OCI-LY7 (cell line): ENCODE measurements at regions not wholly inside any gene's neighbourhood (a gene's known extent, or its start where the extent isn't known, plus 50 kb on each side); places are given as distances from the start of the nearest gene placed in this dataset.

ENCODE experiments used
- BruUV-seq: library from RNA; stranded (reverse); fragments of 400-500 nt; replicated peaks from 2 replicates; lab custom pipeline; 2021; lab: Mats Ljungman, UMichigan
- CTCF ChIA-PET: fragments of 300-600 bp; sonication (Branson Sonifier 250); formaldehyde crosslinking; loops from one replicate; lab custom pipeline; 2022; ENCODE audit warnings: antibody characterized with exemption; ENCODE audit not compliant: unreplicated experiment; lab: Charles Lee
- POLR2A ChIA-PET: fragments of 300-600 bp; sonication (Branson Sonifier 250); formaldehyde crosslinking; loops from one replicate; lab custom pipeline; 2022; ENCODE audit warnings: antibody characterized with exemption; lab: Charles Lee
- DNase-seq: peaks from one replicate; pipeline ENCODE4 v3.0.0-alpha.2; 2015; ENCODE audit warnings: low spot score
- H2AFZ ChIP-seq: fragments of 200-600 bp; sonication (generic), shearing (Covaris generic); 2 replicates; pipeline ENCODE4 v1.6.1; 2014; ENCODE audit warnings: mild to moderate bottlenecking, antibody characterized with exemption, low read length, moderate library complexity
- H3K27ac ChIP-seq: fragments of 200-600 bp; sonication (generic); 2 replicates; pipeline ENCODE4 v1.5.1; 2014; ENCODE audit warnings: mixed run types, low read depth, mild to moderate bottlenecking, moderate library complexity, low read length, inconsistent platforms; ENCODE audit not compliant: poor library complexity, severe bottlenecking
- H3K36me3 ChIP-seq: fragments of 200-600 bp; sonication (generic); 2 replicates; pipeline ENCODE4 v1.6.1; 2014; ENCODE audit warnings: mild to moderate bottlenecking, antibody characterized with exemption, low read length, moderate library complexity, mixed read lengths; ENCODE audit not compliant: insufficient read depth
- H3K4me1 ChIP-seq: fragments of 200-600 bp; sonication (generic); 2 replicates; pipeline ENCODE4 v1.5.1; 2014; ENCODE audit warnings: mild to moderate bottlenecking, low read length; ENCODE audit not compliant: insufficient read depth, poor library complexity, severe bottlenecking
- H3K4me2 ChIP-seq: fragments of 200-600 bp; sonication (generic); 2 replicates; pipeline ENCODE4 v1.6.1; 2014; ENCODE audit warnings: mild to moderate bottlenecking, low read length
- H3K4me3 ChIP-seq: fragments of 200-600 bp; sonication (generic); 2 replicates; pipeline ENCODE4 v1.5.1; 2014; ENCODE audit warnings: mild to moderate bottlenecking, low read depth, low read length; ENCODE audit not compliant: poor library complexity, severe bottlenecking
- H3K79me2 ChIP-seq: fragments of 200-600 bp; sonication (generic); 2 replicates; pipeline ENCODE4 v1.6.1; 2016; ENCODE audit warnings: low read depth, mild to moderate bottlenecking, low read length, moderate library complexity, mixed read lengths; ENCODE audit not compliant: insufficient read depth
- H3K9me2 ChIP-seq: fragments of 200-600 bp; sonication (generic); 2 replicates; pipeline ENCODE4 v1.6.1; 2016; ENCODE audit warnings: mild to moderate bottlenecking, low read length, mixed read lengths; ENCODE audit not compliant: insufficient read depth
- H3K9me3 ChIP-seq: fragments of 200-600 bp; sonication (generic); 2 replicates; pipeline ENCODE4 v1.6.1; 2014; ENCODE audit warnings: mild to moderate bottlenecking, mixed run types, low read length, mixed read lengths
- H4K20me1 ChIP-seq: fragments of 200-600 bp; sonication (generic); 2 replicates; pipeline ENCODE4 v1.6.1; 2014; ENCODE audit warnings: mild to moderate bottlenecking, antibody characterized with exemption, low read length, moderate library complexity, mixed read lengths; ENCODE audit not compliant: insufficient read depth
- CTCF ChIP-seq: fragments of 200-600 bp; sonication (generic); conservative IDR thresholded peaks from 2 replicates; pipeline ENCODE4 v1.5.1; 2014; ENCODE audit warnings: mild to moderate bottlenecking, antibody characterized with exemption, low read length, moderate library complexity, mixed read lengths
- EZH2phosphoT487 ChIP-seq: fragments of 200-600 bp; sonication (generic); IDR thresholded peaks from 2 replicates; pipeline ENCODE4 v1.6.1; 2018; ENCODE audit warnings: low read depth, borderline replicate concordance, mild to moderate bottlenecking, mixed run types, antibody characterized with exemption, low read length, moderate library complexity, mixed read lengths
- intact Hi-C: fragments of 100-400 bp; cut with micrococcal nuclease; formaldehyde crosslinking; loops from one replicate; pipeline ENCODE4 v1.10.0; 2022; ENCODE audit not compliant: unreplicated experiment

DNA sequence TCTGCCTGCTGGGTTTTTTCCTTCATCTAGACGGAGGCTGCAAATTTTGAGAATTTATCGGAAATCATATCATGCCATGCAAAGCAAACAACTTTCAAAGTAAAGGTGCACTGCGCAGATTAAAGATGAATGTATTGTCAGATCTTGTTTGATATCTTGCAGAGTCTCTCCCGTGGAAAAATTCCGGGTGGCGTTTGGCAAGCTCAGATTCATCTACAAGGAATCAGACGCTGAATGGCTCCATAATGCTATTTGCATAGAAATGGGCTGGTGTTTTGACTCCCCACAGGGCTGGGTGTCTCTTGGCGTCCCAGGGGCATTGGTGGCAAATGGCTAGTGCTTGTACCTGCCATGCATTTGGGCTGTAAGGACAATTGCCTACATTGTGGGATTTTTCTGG, 274.0 kb downstream of the VRK1 start:
- no peak overlapping the region for H2AFZ ChIP-seq
- H3K79me2 ChIP-seq = no peaks in the 10 kb centered on the region
- POLR2A ChIA-PET = interaction anchor here (0.6 kb wide), 1 partner anchor 120 kb away, joined by 3 read pairs; no protein-coding TSS in a partner anchor
- CTCF ChIA-PET = no interaction called here
- no peaks in the 10 kb centered on the region for H3K36me3 ChIP-seq
- TF ChIP-seq CTCF (no peak), EZH2phosphoT487 (no peak)
- no peak overlapping the region for H3K27ac ChIP-seq
- DNase-seq = no peak
- H3K4me1 ChIP-seq = no peaks in the 10 kb centered on the region
- no peaks in the 10 kb centered on the region for H4K20me1 ChIP-seq
- BruUV-seq = no TSS peak
- intact Hi-C loops = no loop called here
- no peak overlapping the region for H3K4me3 ChIP-seq
- no peaks in the 10 kb centered on the region for H3K9me3 ChIP-seq
- no peak overlapping the region for H3K4me2 ChIP-seq
- H3K9me2 ChIP-seq = no peaks in the 10 kb centered on the region

GRCh38 chr14:97073622-97074021, 276.4 kb downstream of the VRK1 start:
- Histone ChIP-seq H4K20me1 (no peaks in the 10 kb centered on the region), H3K4me1 (no peaks in the 10 kb centered on the region), H3K4me2 (no peak overlapping the region), H3K27ac (no peak overlapping the region), H2AFZ (no peak overlapping the region), H3K4me3 (no peak overlapping the region), H3K79me2 (no peaks in the 10 kb centered on the region), H3K36me3 (no peaks in the 10 kb centered on the region), H3K9me2 (no peaks in the 10 kb centered on the region), H3K9me3 (no peaks in the 10 kb centered on the region)
- no TSS peak for BruUV-seq
- no peak for DNase-seq
- intact Hi-C loops = no loop called here
- TF ChIP-seq EZH2phosphoT487 (no peak), CTCF (no peak)
- CTCF ChIA-PET = no interaction called here
- POLR2A ChIA-PET = no interaction called here

GRCh38 chr14:97074456-97074855, 277.3 kb downstream of the VRK1 start:
- H2AFZ ChIP-seq = no peak overlapping the region
- H3K4me1 ChIP-seq = no peaks in the 10 kb centered on the region
- no peaks in the 10 kb centered on the region for H3K79me2 ChIP-seq
- DNase-seq = no peak
- TF ChIP-seq CTCF (no peak), EZH2phosphoT487 (no peak)
- ChIA-PET CTCF (no interaction called here), POLR2A (interaction anchor here (1.1 kb wide), 1 partner anchor 10 kb away, joined by 3 read pairs; no protein-coding TSS in a partner anchor)
- no peaks in the 10 kb centered on the region for H4K20me1 ChIP-seq
- no peak overlapping the region for H3K4me3 ChIP-seq
- no TSS peak for BruUV-seq
- no peak overlapping the region for H3K4me2 ChIP-seq
- intact Hi-C loops = no loop called here
- no peaks in the 10 kb centered on the region for H3K9me2 ChIP-seq
- no peak overlapping the region for H3K27ac ChIP-seq
- H3K9me3 ChIP-seq = no peaks in the 10 kb centered on the region
- no peaks in the 10 kb centered on the region for H3K36me3 ChIP-seq
